Endodermal cell (in vitro differentiated cells): ENCODE measurements at regions not wholly inside any gene's neighbourhood (a gene's known extent, or its start where the extent isn't known, plus 50 kb on each side); places are given as distances from the start of the nearest gene placed in this dataset.

Experiments used
- DNase-seq: peaks from one replicate; pipeline ENCODE4 v3.0.0-alpha.2; 2017
- H3K27ac ChIP-seq: 2 replicates; pipeline ENCODE4 v1.5.1; 2013; ENCODE audit warnings: mild to moderate bottlenecking, low read depth, low read length, moderate library complexity
- H3K27me3 ChIP-seq: 2 replicates; pipeline ENCODE4 v1.6.1; 2013; ENCODE audit warnings: mild to moderate bottlenecking, low read length, moderate library complexity; ENCODE audit not compliant: insufficient read depth, control insufficient read depth, poor library complexity, severe bottlenecking
- H3K36me3 ChIP-seq: 2 replicates; pipeline ENCODE4 v1.7.0; 2013; ENCODE audit warnings: mild to moderate bottlenecking, low read length, moderate library complexity; ENCODE audit not compliant: control insufficient read depth, insufficient read depth
- H3K4me1 ChIP-seq: one replicate; pipeline ENCODE4 v1.7.0; 2013; ENCODE audit warnings: low read length; ENCODE audit not compliant: control insufficient read depth, insufficient read depth
- H3K4me3 ChIP-seq: 2 replicates; pipeline ENCODE4 v1.5.1; 2013; ENCODE audit warnings: mild to moderate bottlenecking, low read length, moderate library complexity
- H3K9ac ChIP-seq: 2 replicates; pipeline ENCODE4 v1.6.1; 2013; ENCODE audit warnings: mild to moderate bottlenecking, low read length, moderate library complexity; ENCODE audit not compliant: poor library complexity, severe bottlenecking; ENCODE audit errors: extremely low read depth
- H3K9me3 ChIP-seq: 2 replicates; pipeline ENCODE4 v1.6.1; 2013; ENCODE audit warnings: mild to moderate bottlenecking, low read length, moderate library complexity; ENCODE audit not compliant: control insufficient read depth
- H3K27ac Mint-ChIP-seq: 2 replicates; pipeline ENCODE4 v1.8.0; 2020; ENCODE audit warnings: mixed read lengths
- H3K27me3 Mint-ChIP-seq: 2 replicates; pipeline ENCODE4 v1.8.0; 2021; ENCODE audit warnings: mild to moderate bottlenecking, mixed read lengths; ENCODE audit not compliant: insufficient read depth
- H3K36me3 Mint-ChIP-seq: 2 replicates; pipeline ENCODE4 v1.8.0; 2020; ENCODE audit warnings: low read depth, mixed read lengths
- H3K4me1 Mint-ChIP-seq: 2 replicates; pipeline ENCODE4 v1.8.0; 2020; ENCODE audit warnings: mixed read lengths
- H3K4me3 Mint-ChIP-seq: 2 replicates; pipeline ENCODE4 v1.8.0; 2020; ENCODE audit warnings: mild to moderate bottlenecking, moderate library complexity, mixed read lengths
- H3K9me3 Mint-ChIP-seq: 2 replicates; pipeline ENCODE4 v1.8.0; 2020; ENCODE audit warnings: mild to moderate bottlenecking, mixed read lengths
- WGBS, 2 experiments: methylation state at CpG; one replicate each; pipeline versions ENCODE4 v1.1.5 to v1.1.7; 2013; ENCODE audit warnings: missing lambda C conversion rate in 2 of 2, mixed read lengths in 1 of 2; ENCODE audit not compliant: insufficient coverage in 1 of 2, insufficient read length in 1 of 2; 5-methylcytosine and 5-hydroxymethylcytosine counted together
- TF ChIP-seq, protein P1 (sequence below): fragments of 200-600 bp; sonication (generic); conservative IDR thresholded peaks from 2 replicates; pipeline ENCODE4 v1.5.0; 2021; ENCODE audit warnings: antibody characterized with exemption, mild to moderate bottlenecking

DNA sequence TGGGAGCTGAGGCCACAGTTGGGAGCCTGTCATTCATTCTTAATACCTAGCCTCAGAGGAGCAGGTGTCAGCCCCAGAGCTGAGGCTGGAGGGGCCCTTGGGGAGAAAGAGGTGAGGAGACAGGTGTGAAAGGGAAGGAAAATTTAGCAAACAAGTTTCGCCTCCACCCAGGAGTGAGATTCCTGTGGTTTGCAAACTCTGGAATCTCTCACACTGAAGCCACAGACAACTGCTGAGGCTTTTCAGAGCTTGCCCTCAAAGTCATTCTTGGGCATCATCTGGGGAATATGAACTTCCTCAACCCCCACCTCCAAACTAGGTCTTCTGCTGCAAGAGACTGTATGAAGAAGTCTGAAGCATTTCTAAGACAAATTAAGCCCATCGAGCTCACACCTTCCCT lies 589.5 kb upstream of the TBX3 start:
- H3K4me1 ChIP-seq = peaks cover 2% of the 10 kb centered on the region
- H3K27me3 ChIP-seq = peaks cover 41% of the 10 kb centered on the region
- H3K27ac ChIP-seq = no peak overlapping the region
- peaks cover 75% of the 10 kb centered on the region for H3K27me3 Mint-ChIP-seq
- H3K4me3 ChIP-seq = no peak overlapping the region
- H3K27ac Mint-ChIP-seq = no peak overlapping the region
- H3K4me1 Mint-ChIP-seq = peaks cover 10% of the 10 kb centered on the region
- H3K9me3 ChIP-seq = no peaks in the 10 kb centered on the region
- TF ChIP-seq, protein P1, sequence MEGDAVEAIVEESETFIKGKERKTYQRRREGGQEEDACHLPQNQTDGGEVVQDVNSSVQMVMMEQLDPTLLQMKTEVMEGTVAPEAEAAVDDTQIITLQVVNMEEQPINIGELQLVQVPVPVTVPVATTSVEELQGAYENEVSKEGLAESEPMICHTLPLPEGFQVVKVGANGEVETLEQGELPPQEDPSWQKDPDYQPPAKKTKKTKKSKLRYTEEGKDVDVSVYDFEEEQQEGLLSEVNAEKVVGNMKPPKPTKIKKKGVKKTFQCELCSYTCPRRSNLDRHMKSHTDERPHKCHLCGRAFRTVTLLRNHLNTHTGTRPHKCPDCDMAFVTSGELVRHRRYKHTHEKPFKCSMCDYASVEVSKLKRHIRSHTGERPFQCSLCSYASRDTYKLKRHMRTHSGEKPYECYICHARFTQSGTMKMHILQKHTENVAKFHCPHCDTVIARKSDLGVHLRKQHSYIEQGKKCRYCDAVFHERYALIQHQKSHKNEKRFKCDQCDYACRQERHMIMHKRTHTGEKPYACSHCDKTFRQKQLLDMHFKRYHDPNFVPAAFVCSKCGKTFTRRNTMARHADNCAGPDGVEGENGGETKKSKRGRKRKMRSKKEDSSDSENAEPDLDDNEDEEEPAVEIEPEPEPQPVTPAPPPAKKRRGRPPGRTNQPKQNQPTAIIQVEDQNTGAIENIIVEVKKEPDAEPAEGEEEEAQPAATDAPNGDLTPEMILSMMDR = no peak
- DNase-seq = peak; percentile 69
- 83% methylated on average over 2 of the region's 2 CpGs; no CpG with 5 or more reads in 1 of the 2 experiments for WGBS, 2 experiments
- no peak overlapping the region for H3K9ac ChIP-seq
- H3K4me3 Mint-ChIP-seq = no peak overlapping the region
- no peaks in the 10 kb centered on the region for H3K9me3 Mint-ChIP-seq
- no peaks in the 10 kb centered on the region for H3K36me3 Mint-ChIP-seq
- H3K36me3 ChIP-seq = no peaks in the 10 kb centered on the region

DNA sequence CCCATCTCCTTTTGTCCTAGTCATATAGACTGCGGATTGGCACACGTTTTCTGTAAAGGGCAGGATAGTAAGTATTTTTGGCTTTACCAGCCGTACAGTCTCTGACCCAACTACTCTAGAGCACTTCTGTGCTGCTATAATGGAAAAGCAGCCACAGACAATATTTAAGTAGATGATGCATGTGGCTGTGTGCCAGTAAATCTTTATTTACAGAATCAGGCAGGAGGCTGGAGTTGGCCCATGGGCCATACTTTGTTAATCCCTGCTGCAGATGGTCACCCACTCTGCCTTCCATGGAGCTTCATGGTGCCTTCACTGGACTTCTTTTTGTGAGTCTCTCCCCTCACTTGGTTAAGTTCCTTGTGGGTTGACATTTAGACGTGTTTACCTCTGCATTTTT lies 584.5 kb upstream of the TBX3 start:
- H3K27ac ChIP-seq = no peak overlapping the region
- Mint-ChIP-seq H3K36me3 (no peaks in the 10 kb centered on the region), H3K4me1 (peaks cover 14% of the 10 kb centered on the region), H3K4me3 (no peak overlapping the region), H3K27ac (no peak overlapping the region), H3K27me3 (peaks cover 91% of the 10 kb centered on the region), H3K9me3 (no peaks in the 10 kb centered on the region)
- TF ChIP-seq, protein P1 = no peak
- WGBS, 2 experiments = 50 to 98% methylated on average over 1 to 4 of the region's 4 CpGs
- no peaks in the 10 kb centered on the region for H3K36me3 ChIP-seq
- H3K4me3 ChIP-seq = no peak overlapping the region
- H3K9ac ChIP-seq = no peak overlapping the region
- H3K9me3 ChIP-seq = no peaks in the 10 kb centered on the region
- peaks cover 2% of the 10 kb centered on the region for H3K4me1 ChIP-seq
- H3K27me3 ChIP-seq = peaks cover 89% of the 10 kb centered on the region
- no peak for DNase-seq

DNA sequence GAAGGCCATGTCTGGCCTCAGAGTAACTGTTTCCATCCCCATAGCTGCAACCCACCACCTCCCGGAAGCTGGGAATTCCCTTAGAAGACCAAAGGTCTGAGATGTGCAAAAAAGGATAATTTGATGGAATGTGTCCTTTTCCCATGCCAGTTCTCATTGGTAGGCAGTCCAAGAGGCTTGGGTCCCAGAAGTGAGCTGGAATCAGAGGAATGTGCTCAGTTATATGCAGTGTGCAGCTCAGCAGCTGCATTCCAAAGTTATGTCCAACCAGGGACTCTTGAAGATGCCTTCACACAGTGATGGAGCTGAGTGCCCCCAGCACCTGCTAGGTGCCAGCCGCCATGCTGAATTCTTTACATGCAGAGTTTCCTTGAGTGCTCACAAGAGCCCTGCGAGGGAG lies 583.9 kb upstream of the TBX3 start:
- H3K9ac ChIP-seq = no peak overlapping the region
- Mint-ChIP-seq H3K9me3 (no peaks in the 10 kb centered on the region), H3K4me3 (no peak overlapping the region), H3K27ac (no peak overlapping the region), H3K36me3 (no peaks in the 10 kb centered on the region), H3K4me1 (peaks cover 8% of the 10 kb centered on the region), H3K27me3 (peaks cover 91% of the 10 kb centered on the region)
- no peak for DNase-seq
- H3K4me1 ChIP-seq = no peaks in the 10 kb centered on the region
- H3K9me3 ChIP-seq = no peaks in the 10 kb centered on the region
- TF ChIP-seq, protein P1 = no peak
- no peak overlapping the region for H3K27ac ChIP-seq
- no peak overlapping the region for H3K4me3 ChIP-seq
- WGBS, 2 experiments = 76 to 92% methylated on average over 2 to 3 of the region's 3 CpGs
- H3K36me3 ChIP-seq = no peaks in the 10 kb centered on the region
- peaks cover 94% of the 10 kb centered on the region for H3K27me3 ChIP-seq
